GM12891 (cell line): ENCODE measurements at regions not wholly inside any gene's neighbourhood (a gene's known extent, or its start where the extent isn't known, plus 50 kb on each side); places are given as distances from the start of the nearest gene placed in this dataset.

Experiments
- POLR2A ChIP-seq: IDR thresholded peaks from 2 replicates; pipeline ENCODE4 v1.6.1; 2011; ENCODE audit warnings: low read depth, low read length, control low read depth
- POLR2AphosphoS5 ChIP-seq: IDR thresholded peaks from 2 replicates; pipeline ENCODE4 v1.6.1; 2011; ENCODE audit warnings: low read depth, low read length, control low read depth
- POU2F2 ChIP-seq: IDR thresholded peaks from 2 replicates; pipeline ENCODE4 v1.6.1; 2011; ENCODE audit warnings: low read depth, mild to moderate bottlenecking, control low read depth, low read length, moderate library complexity
- SPI1 ChIP-seq: IDR thresholded peaks from 2 replicates; pipeline ENCODE4 v1.6.1; 2011; ENCODE audit warnings: low read depth, low read length, control low read depth

DNA sequence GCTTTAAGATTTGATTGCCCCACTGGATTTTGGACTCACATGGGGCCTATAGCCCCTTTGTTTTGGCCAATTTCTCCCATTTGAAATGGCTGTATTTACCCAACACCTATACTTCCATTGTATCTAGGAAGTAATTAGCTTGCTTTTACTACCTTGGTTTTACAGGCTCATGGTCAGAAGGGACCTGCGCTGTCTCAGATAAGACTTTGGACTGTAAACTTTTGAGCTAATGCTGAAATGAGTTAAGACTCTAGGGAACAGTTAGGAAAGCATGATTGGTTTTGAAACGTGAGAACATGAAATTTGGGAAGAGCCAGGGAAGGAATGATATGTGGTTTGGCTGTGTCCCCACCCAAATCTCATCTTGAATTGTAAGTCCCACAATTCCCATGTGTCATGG, 419.0 kb upstream of the TMPO start:
- TF ChIP-seq SPI1 (no peak), POLR2AphosphoS5 (no peak), POLR2A (no peak), POU2F2 (no peak)
